Endothelial cell of umbilical vein (primary cell): ENCODE measurements at regions not wholly inside any gene's neighbourhood (a gene's known extent, or its start where the extent isn't known, plus 50 kb on each side); places are given as distances from the start of the nearest gene placed in this dataset.

Experiments
- BruUV-seq: library from RNA; stranded (reverse); fragments of 400-500 nt; replicated peaks from 2 replicates; lab custom pipeline; 2021; lab: Mats Ljungman, UMichigan
- CTCF ChIA-PET: fragments of 300-600, 350-600 bp; sonication (Branson Sonifier 250); formaldehyde crosslinking; loops from one replicate; lab custom pipeline; 2021; ENCODE audit warnings: antibody characterized with exemption, inconsistent platforms; lab: Charles Lee
- POLR2A ChIA-PET: fragments of 300-600, 350-600 bp; sonication (Branson Sonifier 250); formaldehyde crosslinking; loops from one replicate; lab custom pipeline; 2021; ENCODE audit warnings: antibody characterized with exemption, inconsistent platforms; lab: Charles Lee
- DNase-seq: peaks from one replicate; pipeline ENCODE4 v3.0.0-alpha.2; 2011; ENCODE audit warnings: low read depth, low spot score
- FAIRE-seq: peaks from 2 replicates; lab custom pipeline; 2011; peaks lifted over from hg19 to GRCh38; lab: Jason Lieb, UNC
- H2AFZ ChIP-seq: 2 replicates; pipeline ENCODE4 v1.6.0; 2012; ENCODE audit warnings: low read depth, low read length, control low read depth, inconsistent platforms
- H3K27ac ChIP-seq: 2 replicates; pipeline ENCODE4 v1.5.1; 2011; ENCODE audit warnings: low read depth, mild to moderate bottlenecking, control low read depth, low read length, moderate library complexity; ENCODE audit not compliant: insufficient read depth
- H3K27me3 ChIP-seq, 2 experiments: 2 replicates each; pipeline versions ENCODE4 v1.6.0 to v1.6.1; 2011; ENCODE audit warnings: low read length in 2 of 2, mixed read lengths in 1 of 2; ENCODE audit not compliant: control insufficient read depth in 2 of 2, insufficient read depth in 2 of 2
- H3K36me3 ChIP-seq, 2 experiments: 2 replicates in 1 of 2; 3 replicates in 1 of 2; pipeline ENCODE4 v1.5.1; 2011; ENCODE audit warnings: low read length in 2 of 2, mild to moderate bottlenecking in 1 of 2, moderate library complexity in 1 of 2; ENCODE audit not compliant: control insufficient read depth in 2 of 2, insufficient read depth in 2 of 2; ENCODE audit errors: extremely low read depth in 1 of 2
- H3K4me1 ChIP-seq: 3 replicates; pipeline ENCODE4 v1.5.1; 2011; ENCODE audit warnings: mild to moderate bottlenecking, low read length; ENCODE audit not compliant: control insufficient read depth, insufficient read depth; ENCODE audit errors: extremely low read depth
- H3K4me2 ChIP-seq: 2 replicates; pipeline ENCODE4 v1.6.1; 2011; ENCODE audit warnings: low read length, control low read depth, mixed read lengths; ENCODE audit not compliant: insufficient read depth
- H3K4me3 ChIP-seq, 3 experiments: fragments of 200-600 bp in 1 of 3; sonication (generic), shearing (Covaris generic) in 1 of 3; replicated peaks in 1 of 3; 2 replicates each; pipeline ENCODE4 v1.5.1; 2011 to 2016; ENCODE audit warnings: control low read depth in 3 of 3, low read length in 3 of 3, mild to moderate bottlenecking in 2 of 3, inconsistent platforms in 1 of 3, low read depth in 1 of 3, moderate library complexity in 1 of 3; ENCODE audit not compliant: insufficient read depth in 1 of 3
- H3K79me2 ChIP-seq: 2 replicates; pipeline ENCODE4 v1.6.0; 2012; ENCODE audit warnings: low read length, inconsistent platforms; ENCODE audit not compliant: control insufficient read depth, insufficient read depth
- H3K9ac ChIP-seq: replicated peaks from 2 replicates; pipeline ENCODE3; 2011; ENCODE audit warnings: low read length, control low read depth; ENCODE audit not compliant: insufficient read depth; ENCODE audit errors: extremely low read depth
- H3K9me1 ChIP-seq: replicated peaks from 3 replicates; pipeline ENCODE4 v1.6.0; 2011; ENCODE audit warnings: mild to moderate bottlenecking, low read length; ENCODE audit not compliant: control insufficient read depth, insufficient read depth; ENCODE audit errors: extremely low read depth
- H3K9me3 ChIP-seq: replicated peaks from 2 replicates; pipeline ENCODE4 v1.5.1; 2012; ENCODE audit warnings: low read length, inconsistent platforms; ENCODE audit not compliant: control insufficient read depth, insufficient read depth
- H4K20me1 ChIP-seq: replicated peaks from 2 replicates; pipeline ENCODE3; 2011; ENCODE audit warnings: mild to moderate bottlenecking, low read length; ENCODE audit not compliant: control insufficient read depth, insufficient read depth; ENCODE audit errors: extremely low read depth
- EZH2 ChIP-seq: IDR thresholded peaks from 2 replicates; pipeline ENCODE4 v1.6.1; 2012; ENCODE audit warnings: borderline replicate concordance, low read depth, mild to moderate bottlenecking, moderate library complexity, low read length, inconsistent platforms; ENCODE audit not compliant: severe bottlenecking
- FOS ChIP-seq: IDR thresholded peaks from 2 replicates; pipeline ENCODE4 v1.6.1; 2011; ENCODE audit warnings: mild to moderate bottlenecking, low read length, moderate library complexity, borderline replicate concordance; ENCODE audit not compliant: insufficient read depth
- JUN ChIP-seq: IDR thresholded peaks from 2 replicates; pipeline ENCODE4 v1.6.1; 2011; ENCODE audit warnings: borderline replicate concordance, low read depth; ENCODE audit not compliant: insufficient read length, insufficient read depth
- MYC ChIP-seq: IDR thresholded peaks from one replicate; pipeline ENCODE4 v1.6.1; 2011; ENCODE audit warnings: mild to moderate bottlenecking, low read depth, low read length
- POLR2A ChIP-seq: IDR thresholded peaks from 2 replicates; pipeline ENCODE4 v1.6.1; 2012; ENCODE audit warnings: low read depth, mild to moderate bottlenecking, control low read depth, low read length
- dilution Hi-C: fragments of 300-500 bp; cut with MboI; formaldehyde crosslinking; loops from one replicate; pipeline ENCODE4 v1.15.0; 2019; ENCODE audit warnings: low sequenced_read_pairs; ENCODE audit not compliant: extremely low pct_ligation_motif_present
- intact Hi-C: fragments of 100-400 bp; cut with micrococcal nuclease; formaldehyde crosslinking; loops from one replicate; pipeline ENCODE4 v1.10.0; 2022
- TF ChIP-seq, protein P1 (sequence below), 2 donors: IDR thresholded peaks; 1 replicate in 1 of 2; 2 replicates in 1 of 2; pipeline ENCODE4 v1.5.1; 2011; ENCODE audit warnings: low read length in 2 of 2, mild to moderate bottlenecking in 2 of 2, moderate library complexity in 2 of 2, control low read depth in 1 of 2, inconsistent platforms in 1 of 2, low read depth in 1 of 2; ENCODE audit not compliant: insufficient read depth in 1 of 2; ENCODE audit errors: extremely low read depth in 1 of 2
- TF ChIP-seq, protein P2 (sequence below): IDR thresholded peaks from 2 replicates; pipeline ENCODE4 v1.6.1; 2011; ENCODE audit not compliant: insufficient read depth, insufficient read length

DNA sequence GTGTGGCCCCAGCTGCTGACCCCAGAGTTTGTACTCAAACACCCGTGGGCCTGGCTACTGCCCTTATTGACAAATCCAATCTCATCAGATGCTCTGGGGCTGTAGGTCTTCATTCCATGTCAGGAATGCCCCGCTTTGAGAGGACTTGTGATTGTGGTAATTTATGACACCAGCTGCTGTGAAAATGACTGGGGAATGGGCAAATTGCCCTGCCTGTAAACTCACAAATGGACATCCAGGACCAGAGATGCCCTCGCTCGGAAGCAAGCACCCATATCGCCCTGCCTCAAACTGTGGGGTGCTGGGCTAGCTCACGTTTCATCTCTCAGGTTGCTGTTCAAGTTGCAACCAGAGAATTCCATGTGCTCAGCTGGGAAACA is 225.9 kb upstream of the MAP3K1 start:
- BruUV-seq = no TSS peak

More for the DNA sequence above, 225.9 kb upstream of the MAP3K1 start:
- intact Hi-C loops = loop anchor here (10.0 kb wide), 1 partner anchor 315 kb away; no protein-coding TSS in a partner anchor
- CTCF ChIA-PET = interaction anchor here (1.1 kb wide), 1 partner anchor 9 kb away, joined by 4 read pairs; no protein-coding TSS in a partner anchor
- Histone ChIP-seq H3K4me2 (no peak overlapping the region), H3K36me3 (no peaks in the 10 kb centered on the region), H3K27me3 (peaks cover 3 to 6% of the 10 kb centered on the region in 2 experiments), H3K9me1 (no peaks in the 10 kb centered on the region), H3K9ac (no peak overlapping the region), H3K27ac (no peak overlapping the region), H4K20me1 (no peaks in the 10 kb centered on the region), H3K4me3 (no peak overlapping the region), H2AFZ (no peak overlapping the region), H3K79me2 (no peaks in the 10 kb centered on the region), H3K9me3 (no peaks in the 10 kb centered on the region), H3K4me1 (peaks cover 6% of the 10 kb centered on the region)
- TF ChIP-seq JUN = no peak
- TF ChIP-seq EZH2 = no peak
- TF ChIP-seq, protein P1, sequence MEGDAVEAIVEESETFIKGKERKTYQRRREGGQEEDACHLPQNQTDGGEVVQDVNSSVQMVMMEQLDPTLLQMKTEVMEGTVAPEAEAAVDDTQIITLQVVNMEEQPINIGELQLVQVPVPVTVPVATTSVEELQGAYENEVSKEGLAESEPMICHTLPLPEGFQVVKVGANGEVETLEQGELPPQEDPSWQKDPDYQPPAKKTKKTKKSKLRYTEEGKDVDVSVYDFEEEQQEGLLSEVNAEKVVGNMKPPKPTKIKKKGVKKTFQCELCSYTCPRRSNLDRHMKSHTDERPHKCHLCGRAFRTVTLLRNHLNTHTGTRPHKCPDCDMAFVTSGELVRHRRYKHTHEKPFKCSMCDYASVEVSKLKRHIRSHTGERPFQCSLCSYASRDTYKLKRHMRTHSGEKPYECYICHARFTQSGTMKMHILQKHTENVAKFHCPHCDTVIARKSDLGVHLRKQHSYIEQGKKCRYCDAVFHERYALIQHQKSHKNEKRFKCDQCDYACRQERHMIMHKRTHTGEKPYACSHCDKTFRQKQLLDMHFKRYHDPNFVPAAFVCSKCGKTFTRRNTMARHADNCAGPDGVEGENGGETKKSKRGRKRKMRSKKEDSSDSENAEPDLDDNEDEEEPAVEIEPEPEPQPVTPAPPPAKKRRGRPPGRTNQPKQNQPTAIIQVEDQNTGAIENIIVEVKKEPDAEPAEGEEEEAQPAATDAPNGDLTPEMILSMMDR (IDR thresholded peaks at IDR 0.05; ENCODE audit: extremely low read depth in 1 of 2, insufficient read depth in 1 of 2, low read depth in 1 of 2, low read length in 2 of 2) = no peak
- no peak for TF ChIP-seq FOS
- TF ChIP-seq POLR2A = no peak
- TF ChIP-seq, protein P2, sequence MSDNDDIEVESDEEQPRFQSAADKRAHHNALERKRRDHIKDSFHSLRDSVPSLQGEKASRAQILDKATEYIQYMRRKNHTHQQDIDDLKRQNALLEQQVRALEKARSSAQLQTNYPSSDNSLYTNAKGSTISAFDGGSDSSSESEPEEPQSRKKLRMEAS = no peak
- TF ChIP-seq MYC = no peak
- FAIRE-seq = no peak
- POLR2A ChIA-PET = no interaction called here
- no peak for DNase-seq
- dilution Hi-C loops = no loop called here
